Left colon (tissue), 2 donors: ENCODE measurements at regions not wholly inside any gene's neighbourhood (a gene's known extent, or its start where the extent isn't known, plus 50 kb on each side); places are given as distances from the start of the nearest gene placed in this dataset.

Experiments
- ATAC-seq: fragments of 200-7000 bp; cut with Tn5 transposase; one replicate; pipeline ENCODE4 v1.9.1; 2020; ENCODE audit warnings: mild to moderate bottlenecking, moderate library complexity
- DNase-seq, 2 donors: peaks; one replicate each; pipeline ENCODE4 v3.0.0-alpha.2; 2020
- intact Hi-C, 2 donors: fragments of 100-400 bp; cut with DNase I in 1 of 2; cut with micrococcal nuclease in 1 of 2; formaldehyde crosslinking; loops; one replicate each; pipeline versions ENCODE4 v1.11.2 to v1.14.0; 2022; cut with DNase I, micrococcal nuclease
- donor health status: DM: no; HTN: no; CAD: no.
- donor health status: DM: yes; HTN: yes; CAD: no.

GRCh38 chr3:194273743-194274310 is 77.3 kb downstream of the CPN2 start:
- DNase-seq (no peak), ATAC-seq (no peak)
- intact Hi-C loops: no loop called here

DNA sequence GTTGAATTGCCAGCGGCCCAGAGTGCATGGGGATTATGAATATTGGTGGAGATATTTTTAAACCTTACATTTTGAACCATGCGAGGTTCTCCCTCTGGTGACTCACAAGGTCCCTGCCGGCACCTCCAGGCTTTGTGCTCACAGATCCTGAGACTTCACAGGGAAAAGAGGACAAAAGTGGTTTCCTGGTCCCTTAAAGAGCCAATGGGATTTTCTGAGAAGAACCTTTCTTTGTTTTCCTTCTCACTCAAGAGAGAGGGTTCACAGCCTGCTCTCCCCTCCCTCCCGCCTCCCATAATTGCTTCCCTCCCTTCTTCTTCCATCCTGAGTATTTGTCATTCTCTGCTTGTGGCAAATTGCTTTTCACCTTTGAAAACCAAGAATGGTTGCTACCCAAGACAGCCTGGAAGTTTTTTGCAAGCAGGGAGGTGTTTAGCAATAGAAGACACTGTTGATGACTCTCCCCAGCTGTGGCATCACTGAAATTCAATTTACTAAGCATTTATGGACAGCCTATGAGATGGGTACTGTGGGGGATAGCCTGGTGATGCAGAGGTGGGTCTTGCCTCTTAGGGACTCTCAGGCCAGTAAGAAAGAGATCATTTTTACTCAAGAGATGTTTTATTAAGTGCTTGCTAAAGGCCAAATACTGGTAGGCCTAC is 76.6 kb downstream of the CPN2 start:
- ATAC-seq: no peak
- intact Hi-C loops: no loop called here
- DNase-seq: no peak

DNA sequence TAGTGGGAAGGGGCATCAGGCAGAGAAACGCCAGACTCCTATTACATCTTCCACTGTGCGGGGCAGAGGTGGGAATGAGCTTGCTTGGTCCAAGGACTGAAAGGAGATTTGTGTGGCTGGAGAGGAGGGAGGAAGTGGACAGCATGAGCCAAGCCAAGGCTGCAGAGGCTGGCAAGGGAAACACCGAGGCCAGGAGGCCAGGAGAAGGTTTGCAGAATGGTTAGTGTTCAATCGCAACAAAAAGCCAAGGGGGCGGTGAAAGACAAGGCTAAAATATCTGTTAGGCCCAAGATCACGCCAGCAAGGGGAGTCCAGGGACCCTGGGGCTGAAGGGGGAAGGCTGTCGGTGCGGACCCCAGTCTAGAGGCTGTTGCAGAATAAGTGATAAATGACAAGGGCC is 75.8 kb downstream of the CPN2 start:
- intact Hi-C loops: no loop called here
- DNase-seq (no peak), ATAC-seq (no peak)

GRCh38 chr3:194275721-194276120 is 75.4 kb downstream of the CPN2 start:
- ATAC-seq (no peak), DNase-seq (no peak)
- intact Hi-C loops: no loop called here

DNA sequence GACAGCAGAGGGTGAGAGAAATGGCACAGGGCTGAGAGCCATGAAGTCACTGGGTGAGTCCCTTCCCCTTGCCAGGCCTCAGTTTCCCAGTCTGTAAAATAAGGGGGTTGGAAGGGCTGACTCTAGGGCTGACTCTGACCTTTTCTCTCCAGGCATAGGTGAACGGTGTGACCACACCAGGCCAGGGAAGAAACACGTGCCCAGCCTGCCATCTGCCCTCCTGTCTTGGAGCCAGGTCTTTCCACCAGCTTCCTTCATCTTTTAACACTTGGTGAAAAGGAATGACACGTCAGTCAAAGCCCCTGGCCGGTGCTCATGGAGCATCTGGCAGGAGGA is 74.4 kb downstream of the CPN2 start:
- DNase-seq: no peak
- intact Hi-C loops: no loop called here
- ATAC-seq: no peak

GRCh38 chr3:194277104-194277785 is 73.9 kb downstream of the CPN2 start:
- ATAC-seq (no peak), DNase-seq (peak in 1 of 2 donors; percentile 52)
- intact Hi-C loops: no loop called here

DNA sequence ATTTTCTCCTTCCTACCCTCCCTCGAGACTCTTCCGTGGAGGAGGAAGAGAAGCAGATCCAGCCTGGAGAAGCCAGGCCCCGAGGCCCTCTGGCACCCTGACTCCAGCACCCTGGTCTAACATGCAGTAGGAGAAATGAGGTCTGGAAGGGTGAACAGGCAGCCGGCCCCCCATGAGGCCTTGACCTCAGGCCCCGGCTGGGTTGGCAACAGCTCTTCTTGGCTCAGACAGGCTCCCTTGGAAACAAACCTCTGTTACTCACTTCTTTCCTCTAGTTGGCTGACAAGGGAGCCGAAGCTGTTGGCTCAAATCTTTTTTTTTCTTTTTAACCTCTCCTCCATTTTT is 73.4 kb downstream of the CPN2 start:
- intact Hi-C loops: no loop called here
- DNase-seq (peak in 1 of 2 donors; percentile 28), ATAC-seq (no peak)

DNA sequence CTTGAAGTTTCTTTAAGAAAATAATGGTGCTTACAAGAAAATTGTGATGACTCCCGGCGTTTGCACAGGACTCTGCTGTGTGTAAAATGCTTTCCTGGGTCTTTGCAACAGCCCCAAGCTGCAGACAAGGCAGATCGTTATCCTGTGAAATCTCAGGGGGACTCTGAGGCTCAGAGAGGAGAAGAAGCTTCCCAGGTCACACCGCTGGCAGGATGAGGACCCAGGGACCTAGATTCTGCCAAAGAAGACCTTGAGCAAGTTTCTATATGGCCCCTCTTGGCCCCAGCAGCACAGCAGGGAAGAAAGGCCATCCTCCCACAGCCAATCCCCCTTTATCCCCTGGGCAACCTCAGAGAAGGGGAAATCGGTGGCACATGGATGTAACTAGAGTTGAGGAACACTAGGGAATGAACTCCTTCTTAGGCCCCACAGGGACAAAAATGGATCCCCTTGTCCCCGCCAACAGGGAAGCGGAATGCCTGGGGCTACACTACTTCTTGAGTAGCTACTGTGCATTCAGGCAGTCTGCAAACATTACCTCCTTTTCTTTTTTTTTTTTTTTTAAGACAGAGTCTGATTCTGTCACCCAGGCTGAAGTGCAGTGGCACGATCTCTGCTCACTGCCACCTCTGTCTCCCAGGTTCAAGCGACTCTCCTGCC is 72.8 kb downstream of the CPN2 start:
- no peak for ATAC-seq
- no peak for DNase-seq
- intact Hi-C loops: no loop called here

DNA sequence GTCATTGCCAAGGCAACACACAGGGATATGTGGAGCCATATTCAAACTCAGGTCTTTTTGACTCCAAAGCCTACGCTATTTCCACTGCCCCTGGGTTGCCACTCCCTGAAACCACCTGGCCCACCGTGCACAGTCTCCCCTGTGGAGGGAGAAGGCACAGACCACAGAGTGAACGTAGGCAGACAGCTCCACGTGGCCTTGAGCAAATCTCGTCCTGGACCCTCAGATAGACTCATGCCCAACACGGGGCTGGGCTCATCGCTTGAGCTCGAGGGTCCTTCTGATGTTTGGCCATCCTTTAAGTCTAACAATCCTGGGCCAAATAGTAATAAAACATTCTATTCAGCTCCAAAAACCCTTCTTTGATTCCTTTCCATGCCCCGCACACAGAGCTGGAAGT is 72.0 kb downstream of the CPN2 start:
- intact Hi-C loops: no loop called here
- ATAC-seq (no peak), DNase-seq (no peak)

DNA sequence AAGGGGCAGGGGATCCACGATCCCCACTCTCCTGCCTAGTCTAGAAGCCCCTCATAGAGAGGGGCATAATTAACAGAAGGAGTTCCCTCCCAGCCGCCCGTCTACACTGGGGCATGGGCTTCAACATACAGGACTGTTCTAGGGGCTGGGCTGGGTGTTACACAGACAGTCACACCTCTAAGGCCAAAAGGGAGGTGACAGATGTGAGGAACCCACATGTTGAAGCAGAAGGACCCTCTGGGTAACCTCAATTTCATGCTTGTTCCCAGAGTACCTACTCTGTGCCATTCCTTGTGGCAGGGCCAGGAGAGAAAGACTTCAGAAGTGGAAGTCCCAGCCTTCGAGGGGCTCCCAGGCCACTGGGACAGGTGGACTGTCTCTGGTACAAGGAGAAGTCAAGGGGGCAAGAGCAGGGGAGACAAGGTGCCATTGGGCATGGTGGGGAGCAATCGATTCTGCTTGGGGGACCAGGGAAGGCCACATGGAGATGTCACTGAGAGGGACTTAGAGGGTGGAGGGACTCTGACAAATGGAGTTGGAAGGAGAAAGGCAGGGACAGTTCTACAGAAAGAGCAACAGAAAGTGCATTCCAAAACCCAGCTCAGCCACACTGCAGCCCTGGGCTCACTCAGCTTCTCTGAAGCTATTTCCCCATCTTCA is 71.3 kb downstream of the CPN2 start:
- intact Hi-C loops: no loop called here
- DNase-seq: no peak
- ATAC-seq: no peak

- no peak for DNase-seq
- no peak for ATAC-seq
- intact Hi-C loops: no loop called here
Observed at GRCh38 chr3:194280777-194281176, 70.4 kb downstream of the CPN2 start.

GRCh38 chr3:194281306-194281705 is 69.8 kb downstream of the CPN2 start:
- intact Hi-C loops: no loop called here
- no peak for ATAC-seq
- no peak for DNase-seq

DNA sequence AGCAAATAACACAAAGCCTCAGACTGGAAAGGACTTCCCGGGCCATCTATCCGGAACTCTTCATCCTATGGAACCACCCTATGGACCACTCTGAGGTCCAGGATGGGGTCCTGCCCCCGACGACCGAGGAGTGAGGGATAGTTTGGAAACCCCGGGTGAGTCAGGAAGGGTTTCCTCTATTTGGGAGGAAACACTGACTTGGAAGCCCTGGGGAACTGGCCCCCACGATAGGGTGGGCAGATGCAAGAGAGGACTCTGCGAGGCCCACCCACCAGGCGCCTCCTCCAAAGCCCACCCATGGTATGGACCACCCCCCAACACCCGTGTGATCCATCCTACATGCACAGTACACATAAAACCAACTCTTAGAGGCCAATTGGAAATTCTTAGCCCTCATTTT is 69.4 kb downstream of the CPN2 start:
- ATAC-seq (no peak), DNase-seq (no peak)
- intact Hi-C loops: no loop called here

GRCh38 chr3:194282436-194283122 is 68.5 kb downstream of the CPN2 start:
- intact Hi-C loops: no loop called here
- DNase-seq (no peak), ATAC-seq (no peak)

- ATAC-seq: no peak
- no peak for DNase-seq
- intact Hi-C loops: no loop called here
Observed at GRCh38 chr3:194283221-194284006, 67.7 kb downstream of the CPN2 start.

GRCh38 chr3:194284351-194284750 is 66.8 kb downstream of the CPN2 start:
- intact Hi-C loops: no loop called here
- DNase-seq: no peak
- ATAC-seq: no peak

- DNase-seq (no peak), ATAC-seq (no peak)
- intact Hi-C loops: no loop called here
Observed at GRCh38 chr3:194285024-194285849, 65.9 kb downstream of the CPN2 start.

DNA sequence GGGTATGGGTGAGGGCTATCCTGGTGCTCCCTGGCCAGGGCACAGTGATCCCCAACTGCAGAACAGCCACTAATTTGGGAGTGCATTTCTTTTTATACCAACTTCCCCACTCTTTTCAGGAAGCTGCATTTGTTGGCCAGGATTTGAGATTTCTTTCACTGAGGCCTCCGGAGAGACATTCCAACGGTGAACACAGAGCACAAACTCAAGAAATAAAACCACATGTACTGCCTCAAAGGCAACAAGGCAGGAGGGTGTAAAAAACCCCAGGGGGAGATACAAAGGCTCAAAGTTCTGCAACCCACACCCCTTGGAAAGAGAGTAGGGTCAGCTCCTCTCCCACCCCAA is 65.3 kb downstream of the CPN2 start:
- ATAC-seq (no peak), DNase-seq (no peak)
- intact Hi-C loops: no loop called here
